ENCODE measurements at regions not wholly inside any gene's neighbourhood (a gene's known extent, or its start where the extent isn't known, plus 50 kb on each side); places are given as distances from the start of the nearest gene placed in this dataset.

GRCh38 chr13:30133996-30134395, 173.4 kb downstream of the KATNAL1 start:
- H3K9me3 Mint-ChIP-seq (ENCODE audit: low read depth): no peaks in the 10 kb centered on the region
- no peaks in the 10 kb centered on the region for H3K36me3 Mint-ChIP-seq (ENCODE audit: insufficient read depth)
- no peak for DNase-seq (ENCODE audit: low spot score, unreplicated experiment)
- TF ChIP-seq, protein P1, sequence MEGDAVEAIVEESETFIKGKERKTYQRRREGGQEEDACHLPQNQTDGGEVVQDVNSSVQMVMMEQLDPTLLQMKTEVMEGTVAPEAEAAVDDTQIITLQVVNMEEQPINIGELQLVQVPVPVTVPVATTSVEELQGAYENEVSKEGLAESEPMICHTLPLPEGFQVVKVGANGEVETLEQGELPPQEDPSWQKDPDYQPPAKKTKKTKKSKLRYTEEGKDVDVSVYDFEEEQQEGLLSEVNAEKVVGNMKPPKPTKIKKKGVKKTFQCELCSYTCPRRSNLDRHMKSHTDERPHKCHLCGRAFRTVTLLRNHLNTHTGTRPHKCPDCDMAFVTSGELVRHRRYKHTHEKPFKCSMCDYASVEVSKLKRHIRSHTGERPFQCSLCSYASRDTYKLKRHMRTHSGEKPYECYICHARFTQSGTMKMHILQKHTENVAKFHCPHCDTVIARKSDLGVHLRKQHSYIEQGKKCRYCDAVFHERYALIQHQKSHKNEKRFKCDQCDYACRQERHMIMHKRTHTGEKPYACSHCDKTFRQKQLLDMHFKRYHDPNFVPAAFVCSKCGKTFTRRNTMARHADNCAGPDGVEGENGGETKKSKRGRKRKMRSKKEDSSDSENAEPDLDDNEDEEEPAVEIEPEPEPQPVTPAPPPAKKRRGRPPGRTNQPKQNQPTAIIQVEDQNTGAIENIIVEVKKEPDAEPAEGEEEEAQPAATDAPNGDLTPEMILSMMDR (IDR thresholded peaks at IDR 0.05; ENCODE audit: unreplicated experiment): no peak
- peaks cover 9% of the 10 kb centered on the region for H3K27me3 Mint-ChIP-seq
- no peak overlapping the region for H3K27ac Mint-ChIP-seq
- H3K4me3 Mint-ChIP-seq (ENCODE audit: low read depth): no peak overlapping the region
- peaks cover 2% of the 10 kb centered on the region for H3K4me1 Mint-ChIP-seq (ENCODE audit: low read depth)

GRCh38 chr13:30133554-30133912, 173.8 kb downstream of the KATNAL1 start:
- Mint-ChIP-seq H3K4me1 (ENCODE audit: low read depth) (peaks cover 2% of the 10 kb centered on the region), H3K4me3 (ENCODE audit: low read depth) (no peak overlapping the region), H3K27me3 (peaks cover 9% of the 10 kb centered on the region), H3K36me3 (ENCODE audit: insufficient read depth) (no peaks in the 10 kb centered on the region), H3K27ac (no peak overlapping the region), H3K9me3 (ENCODE audit: low read depth) (no peaks in the 10 kb centered on the region)
- TF ChIP-seq, protein P1 (IDR thresholded peaks at IDR 0.05; ENCODE audit: unreplicated experiment): no peak
- no peak for DNase-seq (ENCODE audit: low spot score, unreplicated experiment)

- Mint-ChIP-seq H3K4me3 (ENCODE audit: low read depth) (no peak overlapping the region), H3K4me1 (ENCODE audit: low read depth) (peaks cover 5% of the 10 kb centered on the region), H3K27me3 (peaks cover 9% of the 10 kb centered on the region), H3K27ac (no peak overlapping the region), H3K36me3 (ENCODE audit: insufficient read depth) (no peaks in the 10 kb centered on the region), H3K9me3 (ENCODE audit: low read depth) (no peaks in the 10 kb centered on the region)
- peak; percentile 96 for DNase-seq (ENCODE audit: low spot score, unreplicated experiment)
- TF ChIP-seq, protein P1 (IDR thresholded peaks at IDR 0.05; ENCODE audit: unreplicated experiment): peak; percentile 96
Observed at GRCh38 chr13:30132623-30133553, 174.5 kb downstream of the KATNAL1 start.

DNA sequence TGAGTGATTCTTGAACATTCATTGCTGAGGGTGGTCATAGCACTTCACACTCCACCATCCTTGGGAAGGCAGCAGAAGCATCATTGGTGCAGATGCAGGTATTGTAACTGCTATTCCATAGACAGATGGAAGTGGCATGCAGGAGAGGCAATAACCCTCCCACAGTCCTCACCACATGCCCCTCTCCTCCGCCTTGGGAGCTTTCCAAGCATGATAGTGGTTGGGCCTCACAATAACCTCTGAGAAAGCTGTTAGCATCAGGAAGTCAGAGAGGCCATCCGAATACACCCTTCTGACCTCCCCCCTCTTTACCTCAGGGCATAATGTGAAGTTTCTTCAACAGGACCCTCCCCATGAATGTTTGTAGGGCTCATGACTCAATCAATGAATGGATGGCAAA, 177.9 kb downstream of the KATNAL1 start:
- Mint-ChIP-seq H3K27me3 (no peaks in the 10 kb centered on the region), H3K4me1 (ENCODE audit: low read depth) (peaks cover 5% of the 10 kb centered on the region), H3K36me3 (ENCODE audit: insufficient read depth) (no peaks in the 10 kb centered on the region), H3K9me3 (ENCODE audit: low read depth) (no peaks in the 10 kb centered on the region), H3K4me3 (ENCODE audit: low read depth) (no peak overlapping the region), H3K27ac (no peak overlapping the region)
- no peak for DNase-seq (ENCODE audit: low spot score, unreplicated experiment)
- TF ChIP-seq, protein P1 (IDR thresholded peaks at IDR 0.05; ENCODE audit: unreplicated experiment): no peak

- no peaks in the 10 kb centered on the region for H3K36me3 Mint-ChIP-seq (ENCODE audit: insufficient read depth)
Observed at GRCh38 chr13:30128591-30128990, 178.8 kb downstream of the KATNAL1 start.

More at GRCh38 chr13:30128591-30128990, 178.8 kb downstream of the KATNAL1 start:
- H3K4me1 Mint-ChIP-seq (ENCODE audit: low read depth): peaks cover 5% of the 10 kb centered on the region
- no peaks in the 10 kb centered on the region for H3K9me3 Mint-ChIP-seq (ENCODE audit: low read depth)
- no peaks in the 10 kb centered on the region for H3K27me3 Mint-ChIP-seq
- DNase-seq (ENCODE audit: low spot score, unreplicated experiment): no peak
- H3K27ac Mint-ChIP-seq: no peak overlapping the region
- TF ChIP-seq, protein P1 (IDR thresholded peaks at IDR 0.05; ENCODE audit: unreplicated experiment): no peak
- H3K4me3 Mint-ChIP-seq (ENCODE audit: low read depth): no peak overlapping the region
